ENCODE measurements at regions not wholly inside any gene's neighbourhood (a gene's known extent, or its start where the extent isn't known, plus 50 kb on each side); places are given as distances from the start of the nearest gene placed in this dataset.
"Not testable (repeated sequence)": the region's sequence is repeated elsewhere in the genome, so short reads cannot be mapped to it uniquely, and the experiment has no call there.

DNA sequence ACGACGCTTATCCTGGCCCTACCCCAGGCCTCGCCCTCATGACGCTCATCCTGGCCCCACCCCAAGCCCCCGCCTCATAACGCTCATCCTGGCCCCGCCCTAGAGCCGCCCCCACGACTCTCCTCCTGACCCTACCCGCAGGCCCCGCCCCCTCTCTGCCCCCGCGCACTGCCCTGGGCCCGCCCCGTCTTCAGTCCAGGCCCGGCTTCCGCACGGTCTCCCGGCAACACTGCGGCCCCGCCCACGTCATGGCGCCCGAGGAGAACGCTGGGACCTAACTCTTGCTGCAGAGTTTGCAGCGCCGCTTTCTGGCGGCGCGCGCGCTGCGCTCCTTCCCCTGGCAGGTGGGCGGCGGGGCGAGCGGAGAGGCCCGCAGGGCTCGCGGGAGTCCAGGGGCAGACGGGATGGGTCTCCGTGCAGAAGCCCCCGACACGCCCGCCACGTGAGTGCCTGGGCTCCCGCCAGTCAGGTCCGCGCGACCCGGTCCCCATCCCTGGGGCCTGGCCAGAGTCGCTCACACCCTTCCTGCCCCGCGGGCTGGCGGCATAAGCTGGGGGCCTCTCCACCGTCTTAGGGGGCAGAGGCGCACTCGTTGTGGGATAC lies 52.5 kb upstream of the ROPN1B start:
- no peak for DNase-seq (ENCODE audit: low read depth)

DNA sequence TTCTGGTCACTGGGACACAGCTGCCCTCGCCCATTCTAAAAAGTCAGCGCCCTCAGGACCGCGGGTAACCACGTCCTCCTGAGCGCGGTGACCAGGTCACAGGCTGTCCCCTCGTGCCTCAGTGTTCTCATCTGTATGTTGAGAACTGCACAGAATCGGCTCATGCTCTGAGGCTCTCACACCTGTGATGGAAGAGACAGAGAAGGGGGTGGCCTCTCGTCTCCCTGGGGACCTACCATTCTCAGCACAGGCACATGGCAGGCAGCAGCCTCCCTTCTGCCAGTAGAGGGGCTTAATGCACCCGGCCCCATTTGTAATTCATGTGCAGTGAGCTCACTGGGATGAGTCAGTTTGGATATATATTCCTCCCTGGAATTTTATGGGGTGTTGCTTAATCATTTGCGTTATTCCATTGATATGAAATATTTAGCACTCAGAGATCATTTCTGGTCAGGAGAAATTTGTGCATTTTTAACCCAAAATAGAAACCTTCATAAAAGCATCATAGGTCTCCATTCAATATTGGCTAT lies 51.9 kb upstream of the ROPN1B start:
- not testable (repeated sequence) for DNase-seq (ENCODE audit: low read depth)

DNA sequence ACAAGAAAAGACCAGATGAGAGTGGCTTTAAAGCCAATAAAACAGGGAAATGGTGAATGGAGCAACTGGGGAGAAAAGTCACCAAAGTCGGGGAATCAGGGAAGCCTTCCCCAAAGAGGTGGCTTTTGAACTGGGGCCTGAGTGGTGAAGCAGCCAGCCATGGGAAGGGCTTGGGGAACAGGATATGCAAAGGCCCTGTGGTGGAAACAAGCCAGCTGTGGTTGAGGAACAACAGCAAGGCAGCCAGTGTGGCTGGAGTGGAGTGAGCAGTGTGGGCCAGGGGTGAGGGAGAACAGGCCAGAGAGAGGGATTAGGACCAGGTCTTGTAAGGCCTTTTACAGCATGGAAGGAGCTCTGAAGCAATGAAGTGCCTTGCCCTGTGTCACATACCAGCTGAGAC lies 51.0 kb upstream of the ROPN1B start:
- DNase-seq (ENCODE audit: low read depth): not testable (repeated sequence)

DNA sequence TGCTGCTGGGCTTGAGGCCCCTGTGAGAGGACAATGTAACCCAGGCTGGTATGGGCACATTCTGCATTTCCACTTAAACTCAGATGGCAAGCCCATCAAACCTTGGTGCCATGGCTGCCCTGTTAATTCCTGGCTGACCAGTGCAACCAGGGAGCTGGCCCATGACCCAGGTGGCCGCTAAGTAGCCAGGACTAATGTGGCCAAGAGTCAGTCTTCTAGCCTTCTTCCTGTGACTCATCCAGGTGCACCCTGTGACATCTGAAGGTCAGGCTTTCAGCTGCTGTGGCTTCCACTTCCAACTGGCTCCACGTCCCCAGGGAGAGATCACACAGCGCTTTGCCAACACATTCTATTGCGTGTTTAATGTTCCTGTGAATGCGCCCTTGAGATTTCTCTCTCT lies 50.5 kb upstream of the ROPN1B start:
- not testable (repeated sequence) for DNase-seq (ENCODE audit: low read depth)

DNA sequence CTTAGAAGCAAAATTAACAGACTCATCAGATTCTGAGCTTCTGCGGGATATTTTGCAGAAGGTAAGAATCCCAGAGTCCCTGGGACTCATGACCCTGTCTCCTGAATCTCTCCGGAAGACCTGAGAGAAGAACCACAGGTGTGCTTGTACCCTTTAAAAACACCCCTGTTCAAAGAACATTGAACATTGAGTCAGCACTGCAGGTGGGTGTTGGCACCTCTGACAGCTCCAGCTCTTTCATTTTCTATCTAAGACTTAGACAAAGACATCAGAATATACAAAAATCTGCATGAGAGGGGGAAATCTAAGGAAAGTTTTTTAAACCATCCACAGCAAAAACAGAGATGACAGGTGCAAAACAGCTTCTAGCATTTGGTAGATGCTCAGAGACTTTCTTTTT lies 50.1 kb upstream of the ROPN1B start:
- not testable (repeated sequence) for DNase-seq (ENCODE audit: low read depth)
